ENCODE measurements at regions not wholly inside any gene's neighbourhood (a gene's known extent, or its start where the extent isn't known, plus 50 kb on each side); places are given as distances from the start of the nearest gene placed in this dataset.

DNA sequence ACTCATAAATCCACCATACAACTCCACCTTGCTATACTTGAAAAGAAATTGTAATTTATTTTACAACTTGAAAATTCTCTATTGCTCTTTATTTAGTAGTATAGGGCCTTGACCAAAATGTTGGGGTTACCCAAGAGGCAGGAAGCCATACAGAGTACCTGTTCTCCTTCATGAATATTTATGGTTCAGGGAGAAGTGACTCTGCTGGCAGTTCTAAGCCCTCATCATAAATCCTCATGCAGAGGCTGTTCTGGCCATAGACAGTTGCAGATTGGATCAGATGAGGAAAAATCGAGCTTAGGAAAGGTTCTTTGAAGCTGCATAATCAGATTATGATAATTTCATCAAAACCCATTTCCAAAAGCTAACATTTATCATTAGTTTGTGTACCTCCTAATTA lies 449.4 kb upstream of the TENM4 start:
- no peak overlapping the region for H3K14ac ChIP-seq (ENCODE audit: insufficient read depth, low read length)
- Mint-ChIP-seq H3K36me3 (ENCODE audit: insufficient read depth in 1 of 3, low read depth in 3 of 3) (no peaks in the 10 kb centered on the region), H3K4me3 (no peak overlapping the region), H3K27ac (no peak overlapping the region), H3K4me1 (peaks cover 5 to 7% of the 10 kb centered on the region in 2 experiments), H3K9me3 (no peaks in the 10 kb centered on the region), H3K27me3 (ENCODE audit: low read depth) (no peaks in the 10 kb centered on the region; the same call in 1 of the 2 replicates)
- H4K20me1 ChIP-seq (ENCODE audit: control insufficient read depth, insufficient read depth, insufficient read length), result no peaks in the 10 kb centered on the region
- H2AK5ac ChIP-seq (ENCODE audit: insufficient read length, low read length), result no peak overlapping the region
- H3K23ac ChIP-seq (ENCODE audit: insufficient read length, low read depth, low read length), result no peak overlapping the region
- H2BK120ac ChIP-seq (ENCODE audit: low read depth, low read length, poor library complexity, severe bottlenecking), result no peak overlapping the region
- H2BK20ac ChIP-seq (ENCODE audit: low read depth, low read length, poor library complexity, severe bottlenecking), result no peak overlapping the region
- H3K27me3 ChIP-seq (ENCODE audit: insufficient read depth, low read length), result no peaks in the 10 kb centered on the region
- H3K4me2 ChIP-seq (ENCODE audit: insufficient read depth, insufficient read length, low read length), result no peak overlapping the region
- H4K5ac ChIP-seq (ENCODE audit: insufficient read length, low read depth, low read length), result no peak overlapping the region
- no peak overlapping the region for H4K8ac ChIP-seq (replicated peaks; ENCODE audit: insufficient read length, low read depth, low read length)
- H3K79me2 ChIP-seq (ENCODE audit: insufficient read depth, low read length), result no peaks in the 10 kb centered on the region
- no peak overlapping the region for H3T11ph ChIP-seq (ENCODE audit: low read length)
- no peak overlapping the region for H2AFZ ChIP-seq (ENCODE audit: low read length)
- DNase-seq, result no peak
- H2BK5ac ChIP-seq (ENCODE audit: insufficient read length, low read length), result no peak overlapping the region
- H3K18ac ChIP-seq (ENCODE audit: insufficient read length, low read depth, low read length), result no peak overlapping the region
- no CpG with 5 or more reads among the region's 1 CpG for WGBS (ENCODE audit: extremely low coverage, insufficient read length, low lambda C conversion rate)
- no peaks in the 10 kb centered on the region for H3K4me1 ChIP-seq (ENCODE audit: insufficient read depth, low read length)
- no peak overlapping the region for H3K9ac ChIP-seq (ENCODE audit: extremely low read depth, insufficient read length, low read length)
- no peak overlapping the region for H3K56ac ChIP-seq (ENCODE audit: insufficient read length, low read depth, low read length)
- no peaks in the 10 kb centered on the region for H3K9me3 ChIP-seq (ENCODE audit: control insufficient read depth, low read depth, low read length)
- H3K23me2 ChIP-seq (ENCODE audit: insufficient read length, low read depth, low read length, poor library complexity, severe bottlenecking), result no peaks in the 10 kb centered on the region
- no peak overlapping the region for H2BK15ac ChIP-seq (ENCODE audit: low read depth, low read length)
- H4K91ac ChIP-seq (ENCODE audit: insufficient read length, low read depth, low read length), result no peak overlapping the region
- TF ChIP-seq, protein P1, sequence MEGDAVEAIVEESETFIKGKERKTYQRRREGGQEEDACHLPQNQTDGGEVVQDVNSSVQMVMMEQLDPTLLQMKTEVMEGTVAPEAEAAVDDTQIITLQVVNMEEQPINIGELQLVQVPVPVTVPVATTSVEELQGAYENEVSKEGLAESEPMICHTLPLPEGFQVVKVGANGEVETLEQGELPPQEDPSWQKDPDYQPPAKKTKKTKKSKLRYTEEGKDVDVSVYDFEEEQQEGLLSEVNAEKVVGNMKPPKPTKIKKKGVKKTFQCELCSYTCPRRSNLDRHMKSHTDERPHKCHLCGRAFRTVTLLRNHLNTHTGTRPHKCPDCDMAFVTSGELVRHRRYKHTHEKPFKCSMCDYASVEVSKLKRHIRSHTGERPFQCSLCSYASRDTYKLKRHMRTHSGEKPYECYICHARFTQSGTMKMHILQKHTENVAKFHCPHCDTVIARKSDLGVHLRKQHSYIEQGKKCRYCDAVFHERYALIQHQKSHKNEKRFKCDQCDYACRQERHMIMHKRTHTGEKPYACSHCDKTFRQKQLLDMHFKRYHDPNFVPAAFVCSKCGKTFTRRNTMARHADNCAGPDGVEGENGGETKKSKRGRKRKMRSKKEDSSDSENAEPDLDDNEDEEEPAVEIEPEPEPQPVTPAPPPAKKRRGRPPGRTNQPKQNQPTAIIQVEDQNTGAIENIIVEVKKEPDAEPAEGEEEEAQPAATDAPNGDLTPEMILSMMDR (conservative IDR thresholded peaks at IDR 0.05), result no peak
- no peak overlapping the region for H2BK12ac ChIP-seq (ENCODE audit: insufficient read length, low read depth, low read length)
- H3K4ac ChIP-seq (ENCODE audit: low read depth, low read length), result no peak overlapping the region
- H3K79me1 ChIP-seq (ENCODE audit: insufficient read depth, low read depth, low read length, poor library complexity, severe bottlenecking), result no peaks in the 10 kb centered on the region
- H3K27ac ChIP-seq (ENCODE audit: insufficient read length, low read depth, low read length), result no peak overlapping the region

All from H9 (cell line).